Hematopoietic multipotent progenitor cell treated with erythropoietin and hydrocortisone succinate and interleukin-3 and kit ligand, for 6 days (in vitro differentiated cells): ENCODE measurements at regions not wholly inside any gene's neighbourhood (a gene's known extent, or its start where the extent isn't known, plus 50 kb on each side); places are given as distances from the start of the nearest gene placed in this dataset.

Experiments used
- DNase-seq: peaks from one replicate; pipeline ENCODE4 v3.0.0-alpha.2; 2015

DNA sequence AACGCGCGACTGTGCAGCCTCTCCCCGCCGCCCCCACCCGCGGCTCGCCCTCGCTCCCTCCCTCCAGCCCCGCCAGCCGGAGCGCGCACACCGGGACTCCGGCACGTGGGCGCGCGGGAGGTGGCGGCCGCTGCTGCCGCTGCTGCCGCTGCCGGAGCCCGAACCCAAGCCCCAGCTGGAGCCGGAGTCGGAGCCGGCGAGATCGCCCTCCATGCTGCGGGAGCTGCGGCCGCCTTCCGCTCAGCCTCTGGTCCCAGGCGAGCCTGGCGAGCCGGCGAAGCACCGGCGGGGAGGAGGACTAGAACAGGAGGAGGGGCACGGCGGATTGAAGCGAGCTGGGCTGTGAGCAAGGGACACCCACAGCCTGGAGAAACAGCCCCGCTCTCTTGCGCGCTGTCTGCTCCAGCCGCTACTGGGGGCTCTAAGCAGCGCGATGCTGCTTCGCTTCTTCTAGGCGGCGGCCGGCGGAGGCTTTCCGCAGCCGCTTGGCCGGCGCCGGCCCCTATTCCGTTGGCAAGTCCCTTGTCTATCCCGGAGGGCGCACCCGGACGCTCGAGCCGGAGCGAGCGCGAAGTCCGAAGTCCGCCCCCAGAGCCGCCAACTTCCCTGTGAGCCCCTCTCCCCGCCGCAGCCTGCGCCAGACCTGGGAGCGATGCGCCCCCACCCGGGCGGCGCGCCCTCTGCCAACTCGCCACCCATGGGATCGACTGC is 598.7 kb upstream of the SGCD start:
- no peak for DNase-seq

DNA sequence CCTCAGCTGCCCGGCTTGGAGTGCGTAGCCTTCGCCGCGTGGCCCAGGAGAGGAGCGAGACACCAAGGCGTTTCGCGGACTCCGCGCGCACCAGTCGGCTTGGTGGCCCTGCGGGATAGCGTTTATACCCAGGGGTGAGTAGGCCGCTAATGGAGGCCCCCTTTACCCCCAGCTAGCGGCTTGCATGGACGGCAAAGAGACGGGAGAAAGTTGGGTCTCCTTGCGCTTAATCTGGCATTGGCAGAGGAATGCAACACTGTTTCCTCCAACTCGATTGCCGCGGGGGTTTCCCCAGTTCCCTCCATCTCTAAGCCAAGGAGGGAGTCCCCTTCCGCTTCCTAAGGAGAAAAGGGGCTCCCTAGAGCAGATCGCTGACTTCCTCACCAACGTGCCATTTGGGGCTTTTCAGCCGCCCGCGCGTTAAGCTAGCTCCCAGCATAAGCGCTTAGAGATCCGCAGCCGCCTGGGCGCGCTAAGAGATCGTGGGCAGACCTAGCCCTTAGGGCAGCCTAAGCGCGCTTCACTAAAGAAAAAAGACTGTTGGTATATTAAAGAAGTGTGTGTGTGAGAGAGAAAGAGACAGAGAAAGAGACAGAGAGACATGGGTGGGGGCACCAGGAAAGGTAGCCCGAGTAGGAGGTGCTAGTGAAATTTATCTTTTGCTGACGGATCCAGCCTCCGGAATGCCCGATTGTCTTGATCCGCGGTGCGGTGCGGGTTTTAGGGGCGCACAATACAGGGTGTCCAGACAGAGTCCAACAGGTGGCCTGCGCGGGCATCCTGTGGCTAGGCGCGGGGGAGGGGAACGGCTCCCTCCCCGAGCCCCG is 597.9 kb upstream of the SGCD start:
- no peak for DNase-seq

DNA sequence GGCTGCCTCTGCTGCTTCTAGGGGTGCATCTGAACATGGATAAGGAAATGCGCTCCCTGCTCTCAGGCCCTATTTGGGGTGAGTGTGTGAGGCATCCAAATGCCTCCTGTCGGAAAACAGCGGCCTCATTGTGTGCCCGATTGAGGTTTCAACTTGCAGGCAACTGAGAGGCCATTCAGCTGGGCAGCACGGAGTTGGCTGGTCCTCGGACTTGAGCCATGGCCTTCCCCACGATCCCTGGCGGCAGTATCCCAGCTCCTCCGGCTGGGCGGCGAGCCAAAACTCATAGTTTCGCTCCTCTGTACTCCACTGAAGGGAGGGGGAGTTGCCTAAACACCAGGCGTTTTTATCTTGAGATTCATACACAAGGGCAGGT is 597.3 kb upstream of the SGCD start:
- DNase-seq = no peak

DNA sequence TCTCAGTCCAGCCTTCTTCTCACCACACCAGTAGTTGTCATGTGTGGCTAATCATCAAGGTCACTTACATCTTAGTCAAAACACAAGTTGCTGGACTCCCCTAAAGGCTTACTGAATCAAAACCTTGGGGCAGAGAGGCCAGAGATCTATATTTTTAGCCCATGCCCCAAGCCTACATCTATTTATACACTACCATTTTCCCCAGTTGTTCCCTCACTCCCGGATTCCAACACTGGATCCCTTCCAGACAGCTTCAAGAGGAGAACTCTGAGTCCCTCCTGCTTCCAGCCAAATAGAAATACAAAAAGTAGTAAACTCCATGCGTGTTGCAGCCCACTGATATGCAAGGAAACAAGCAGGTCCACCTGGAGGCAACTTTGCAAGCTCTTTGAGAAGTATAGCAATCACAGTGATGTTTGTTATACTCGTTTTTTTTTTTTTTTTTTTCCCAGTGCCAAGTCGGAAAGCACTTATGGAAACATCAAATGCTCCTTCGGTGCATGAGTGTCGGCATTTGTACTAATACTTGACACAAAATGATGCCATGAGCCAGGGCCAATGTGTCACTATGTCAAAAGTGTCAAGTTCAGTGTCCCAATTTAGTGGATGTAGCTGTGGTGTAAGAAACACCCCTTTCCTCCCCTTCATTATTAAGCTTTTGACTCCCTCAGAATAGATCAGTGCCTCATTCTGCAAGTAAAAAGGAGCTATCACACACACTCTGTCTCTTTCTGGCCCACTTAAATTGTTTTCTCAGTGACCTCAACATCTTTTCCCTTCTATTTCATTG is 594.2 kb upstream of the SGCD start:
- no peak for DNase-seq

DNA sequence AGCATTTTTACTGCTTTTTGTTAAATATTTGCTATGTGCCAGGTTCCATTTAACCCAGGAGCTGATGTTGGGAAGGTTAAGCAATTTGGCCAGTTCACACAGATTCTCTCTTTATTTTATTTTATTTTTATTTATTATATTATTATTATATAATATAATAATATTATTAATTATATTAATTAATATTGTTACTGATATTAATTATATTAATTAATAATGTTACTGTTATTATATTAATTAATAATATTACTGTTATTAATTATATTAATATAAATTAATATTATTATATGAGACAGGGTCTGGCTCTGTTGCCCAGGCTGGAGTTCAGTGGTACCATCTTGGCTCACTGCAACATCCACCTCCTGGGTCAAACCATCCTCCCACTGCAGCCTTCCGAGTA is 593.0 kb upstream of the SGCD start:
- no peak for DNase-seq

DNA sequence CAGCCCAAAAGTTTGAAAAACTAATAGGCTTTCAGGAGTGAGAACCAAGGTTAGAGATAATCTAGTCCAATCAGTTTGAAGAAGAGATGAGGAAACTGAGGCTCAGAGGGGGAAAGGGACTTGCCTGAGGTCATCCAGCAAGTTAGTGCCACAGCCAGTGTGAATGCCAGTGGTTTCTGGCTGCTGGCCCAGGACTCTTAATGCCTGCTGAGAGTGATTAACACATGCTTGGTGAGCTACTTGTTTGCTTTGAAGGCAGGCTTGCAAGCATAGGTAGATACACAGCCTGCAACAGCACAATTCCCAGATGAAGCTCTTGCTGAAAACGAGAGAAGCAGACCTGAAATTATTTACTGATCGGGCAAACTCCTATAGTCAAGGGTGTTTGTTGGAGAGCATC is 591.6 kb upstream of the SGCD start:
- DNase-seq = no peak

DNA sequence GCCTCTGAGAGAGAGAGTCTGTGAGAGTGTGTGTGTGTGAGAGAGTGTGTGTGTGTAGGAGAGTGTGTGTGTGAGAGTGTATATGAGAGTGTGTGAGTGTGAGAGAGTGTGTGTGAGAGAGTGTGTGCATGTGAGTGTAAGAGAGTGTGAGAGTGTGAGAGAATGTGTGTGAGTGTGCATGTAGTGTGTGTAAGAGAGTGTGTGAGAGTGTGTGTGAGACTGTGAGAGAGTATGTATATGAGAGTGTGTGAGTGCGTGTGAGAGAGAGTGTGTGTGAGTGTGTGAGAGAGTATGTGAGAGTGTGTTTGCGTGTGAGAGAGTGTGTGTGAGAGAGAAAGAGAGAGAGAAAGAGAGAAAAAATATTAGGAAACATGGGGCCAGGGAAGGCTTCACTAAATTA is 588.3 kb upstream of the SGCD start:
- DNase-seq = no peak

DNA sequence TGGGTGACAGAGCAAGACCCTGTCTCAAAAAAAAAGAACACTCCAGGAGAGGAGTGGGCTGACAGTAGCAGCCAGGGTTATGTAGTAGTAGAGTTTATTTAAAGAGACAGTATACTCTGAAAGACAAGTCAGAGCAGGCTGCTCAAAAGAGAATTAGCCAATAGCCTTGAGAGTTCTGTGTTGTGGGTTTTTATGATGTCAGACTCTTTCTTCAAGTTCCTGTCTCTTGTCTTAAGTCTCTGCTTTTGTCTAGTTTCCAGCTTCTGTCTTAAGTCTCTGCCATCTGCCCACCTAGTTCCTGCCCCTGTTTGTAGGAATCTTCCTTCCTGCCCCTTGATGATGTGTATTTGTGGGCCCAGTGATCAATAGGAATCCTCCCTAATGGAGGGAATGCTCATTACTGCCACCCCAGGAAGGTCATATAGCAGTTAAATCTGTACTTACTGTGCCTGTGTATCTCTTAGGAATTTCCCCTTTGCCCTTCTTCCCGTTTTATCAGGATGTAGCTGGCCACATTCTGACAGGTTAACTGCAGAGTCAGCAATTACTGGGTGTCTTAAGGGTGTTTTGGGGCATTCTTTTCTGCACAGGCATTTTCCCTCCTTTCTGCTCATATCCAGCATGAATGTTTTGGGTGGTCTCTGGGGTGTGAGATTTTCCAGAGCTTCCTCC is 580.5 kb upstream of the SGCD start:
- DNase-seq = no peak

DNA sequence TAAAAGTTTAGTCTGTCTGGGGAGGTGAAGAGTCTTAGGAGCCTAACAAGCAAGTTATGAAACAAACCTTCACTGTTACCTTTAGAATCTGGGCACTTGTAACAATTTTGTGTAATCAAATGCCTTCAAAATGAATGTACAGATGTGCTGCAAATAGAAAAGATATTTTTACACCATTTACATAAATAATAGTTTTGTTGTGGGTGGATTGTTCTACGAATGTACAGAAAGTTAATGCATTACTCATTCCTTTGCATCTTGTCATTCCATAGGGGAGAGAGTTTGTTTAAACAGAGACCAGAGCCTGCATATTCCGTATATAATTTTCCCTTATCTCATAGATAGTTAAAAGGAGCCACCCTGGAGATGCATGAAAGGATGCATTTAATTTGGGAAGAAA is 576.9 kb upstream of the SGCD start:
- no peak for DNase-seq

DNA sequence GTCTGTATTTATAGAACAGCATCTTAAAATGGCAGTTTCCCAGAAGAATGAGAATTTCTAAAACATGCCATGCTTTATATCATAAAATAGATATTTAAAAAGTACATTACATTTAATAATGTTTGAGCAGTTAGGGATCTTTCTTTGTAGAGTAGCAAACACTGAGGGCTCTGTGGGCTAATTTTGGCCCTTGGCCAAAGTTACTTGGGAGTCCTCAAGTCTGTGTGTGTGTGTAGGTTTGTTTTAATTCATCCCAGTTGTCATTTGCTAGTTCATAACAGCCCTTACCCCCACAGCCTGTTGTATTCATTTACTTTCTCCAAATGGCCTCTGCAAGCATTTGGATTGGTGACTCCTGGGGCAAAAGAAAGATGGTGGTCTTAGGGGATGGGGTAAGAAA is 576.4 kb upstream of the SGCD start:
- DNase-seq = no peak

DNA sequence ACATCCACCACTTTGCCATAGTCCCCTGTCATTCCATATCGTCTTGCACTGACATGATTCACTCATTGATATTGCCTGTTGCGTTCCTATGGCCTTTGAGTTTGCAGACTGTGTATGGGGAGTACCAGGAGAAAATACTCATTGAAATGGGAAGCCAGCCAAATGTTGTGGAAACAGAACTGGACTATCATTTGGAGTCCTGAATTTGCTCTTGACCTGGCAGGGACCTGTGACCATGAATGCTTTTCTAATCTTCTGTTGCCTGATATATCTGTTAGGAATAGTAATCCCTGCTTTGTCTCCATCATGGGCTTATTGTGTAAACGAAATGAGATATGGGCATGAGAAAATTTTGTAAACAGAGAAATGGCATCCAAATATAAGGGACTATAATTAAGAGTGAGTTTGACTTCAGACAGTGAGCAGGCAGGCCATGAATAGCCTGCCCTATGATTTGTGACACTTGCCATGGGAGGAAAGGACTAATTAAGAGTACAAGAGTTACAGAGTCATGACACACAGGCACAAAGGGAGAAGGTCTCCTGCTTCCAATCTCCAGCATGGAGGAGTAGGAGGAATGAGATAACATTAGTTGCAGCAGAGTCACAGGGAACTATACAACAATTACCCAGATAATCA is 572.9 kb upstream of the SGCD start:
- DNase-seq = no peak

DNA sequence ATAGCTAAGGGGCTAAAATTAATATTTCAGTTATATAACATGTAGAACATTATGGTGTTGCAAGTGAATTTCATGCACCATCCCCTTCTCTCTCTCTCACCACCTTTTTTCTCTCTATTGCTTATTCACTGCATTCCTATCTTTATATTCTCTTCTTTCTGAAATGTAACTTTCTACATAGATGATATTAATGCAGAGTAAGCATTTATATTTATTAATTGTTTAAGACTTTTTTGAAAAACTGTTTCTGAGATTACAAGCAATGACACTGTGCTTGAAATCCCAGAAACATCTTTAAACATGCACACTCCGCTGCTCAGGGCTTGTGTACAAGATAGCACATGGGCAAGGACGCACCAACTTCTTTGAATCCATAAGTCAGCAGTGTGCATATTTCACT is 567.7 kb upstream of the SGCD start:
- no peak for DNase-seq

DNA sequence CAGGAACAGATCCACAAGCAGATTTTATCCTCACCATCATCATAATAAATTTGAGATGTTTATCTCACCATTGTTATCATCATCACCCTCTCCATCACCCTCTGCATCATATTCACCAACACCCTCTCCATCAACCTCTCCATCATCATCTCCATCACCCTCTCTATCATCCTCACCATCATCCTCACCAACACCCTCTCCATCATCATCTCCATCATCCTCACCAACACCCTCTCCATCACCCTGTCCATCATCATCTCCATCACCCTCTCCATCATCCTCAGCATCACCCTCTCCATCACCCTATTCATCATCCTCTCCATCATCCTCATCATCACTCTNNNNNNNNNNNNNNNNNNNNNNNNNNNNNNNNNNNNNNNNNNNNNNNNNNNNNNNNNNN is 567.0 kb upstream of the SGCD start:
- DNase-seq = no peak

DNA sequence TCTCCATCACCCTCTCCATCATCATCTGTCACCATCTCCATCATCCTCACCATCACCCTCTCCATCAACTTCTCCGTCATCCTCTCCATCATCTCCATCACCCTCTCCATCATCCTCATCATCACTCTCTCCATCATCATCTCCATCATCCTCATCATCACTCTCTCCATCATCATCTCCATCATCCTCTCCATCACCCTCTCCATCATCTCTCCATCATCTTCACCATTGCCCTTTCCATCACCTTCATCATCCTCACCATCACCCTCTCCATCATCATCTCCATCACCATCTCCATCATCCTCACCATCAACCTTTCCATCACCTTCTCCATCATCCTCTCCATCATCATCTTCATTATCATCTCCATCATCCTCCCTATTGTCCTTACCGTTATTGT is 565.5 kb upstream of the SGCD start:
- no peak for DNase-seq

DNA sequence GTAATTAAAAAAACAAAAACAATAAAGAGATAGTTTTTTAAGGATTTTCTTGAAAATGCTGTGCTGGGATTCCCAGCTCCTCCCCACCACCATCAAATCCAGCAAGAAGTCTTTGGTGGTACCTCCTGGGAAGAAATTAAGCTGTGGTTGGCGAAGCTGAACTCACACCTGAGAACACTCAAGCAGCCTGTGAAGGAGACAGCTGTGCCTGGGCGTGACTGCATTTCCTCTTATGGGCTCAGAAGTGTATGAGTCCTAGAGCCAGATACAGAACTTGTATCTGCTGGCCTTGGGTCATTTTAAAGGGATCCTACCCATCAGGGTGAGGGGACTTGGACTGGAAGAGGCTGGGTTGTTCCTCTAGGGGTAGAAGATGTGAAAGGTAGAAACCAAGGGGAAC is 561.2 kb upstream of the SGCD start:
- no peak for DNase-seq

DNA sequence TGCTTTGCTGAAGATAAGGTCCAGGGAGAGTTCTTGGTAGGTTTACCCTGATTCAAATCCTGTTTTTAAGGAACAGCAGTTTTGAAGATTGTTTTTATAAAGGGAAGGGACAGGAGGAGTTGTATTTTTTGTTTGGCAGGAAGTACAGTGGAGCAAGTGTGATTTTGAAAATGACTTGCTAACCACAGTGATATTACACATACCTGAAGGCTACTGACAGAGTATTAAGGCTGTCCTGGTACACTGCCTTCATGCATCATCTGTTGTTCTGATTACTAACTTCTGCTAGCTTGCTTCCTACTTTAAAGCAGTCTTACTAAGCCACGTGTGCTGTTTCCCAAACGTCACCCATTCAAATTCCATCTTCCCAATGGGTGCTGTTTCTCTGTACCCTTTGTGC is 559.5 kb upstream of the SGCD start:
- no peak for DNase-seq

DNA sequence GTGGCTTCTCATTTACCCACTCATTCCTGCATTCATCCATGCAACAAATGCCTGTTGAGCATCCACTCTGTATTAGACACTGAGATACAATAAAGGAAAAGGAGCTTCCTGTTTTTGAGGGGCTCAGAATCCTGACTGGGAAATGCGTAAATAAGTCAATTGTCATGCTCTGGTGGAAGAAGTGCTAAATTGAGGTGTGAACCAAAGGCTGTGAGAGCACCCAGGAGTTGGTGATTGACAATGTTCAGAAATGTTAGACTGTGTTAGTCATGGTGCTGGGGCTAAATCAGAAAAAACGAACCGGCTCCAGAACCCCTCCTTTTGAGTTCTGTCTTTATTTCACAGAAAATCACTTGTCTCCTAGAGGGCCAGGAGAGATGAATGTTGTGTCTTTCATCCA is 558.6 kb upstream of the SGCD start:
- DNase-seq = no peak

DNA sequence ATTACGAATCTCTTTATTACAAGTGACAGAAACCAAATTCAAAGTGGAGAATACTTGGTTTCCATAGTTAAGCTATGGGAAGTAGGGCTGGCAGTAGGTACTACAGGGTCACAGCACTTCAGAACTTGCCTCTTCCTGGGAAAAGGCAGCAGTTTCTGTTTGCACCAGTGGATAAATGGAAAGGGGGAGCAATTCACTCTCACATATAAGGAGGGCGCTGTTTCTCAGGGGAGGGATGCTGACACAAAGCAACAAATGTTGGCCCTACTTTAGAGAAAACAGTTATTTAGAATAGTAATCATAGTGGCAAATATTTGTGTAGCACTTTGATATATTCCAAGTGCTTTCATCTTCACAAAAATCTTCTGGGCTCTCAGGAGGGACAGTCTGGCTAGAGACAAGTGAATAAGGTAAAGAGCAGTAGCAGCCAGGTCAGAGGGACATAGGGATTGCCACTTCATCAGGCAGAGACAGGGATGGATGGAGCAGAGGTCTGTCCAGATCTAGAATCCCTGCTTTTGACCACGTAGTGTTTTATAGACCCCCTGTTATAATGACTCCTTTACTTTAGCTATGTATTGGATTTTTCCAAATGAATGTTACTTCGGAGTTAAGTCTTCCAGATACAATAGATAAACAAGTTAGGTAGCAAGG is 554.8 kb upstream of the SGCD start:
- DNase-seq = no peak

DNA sequence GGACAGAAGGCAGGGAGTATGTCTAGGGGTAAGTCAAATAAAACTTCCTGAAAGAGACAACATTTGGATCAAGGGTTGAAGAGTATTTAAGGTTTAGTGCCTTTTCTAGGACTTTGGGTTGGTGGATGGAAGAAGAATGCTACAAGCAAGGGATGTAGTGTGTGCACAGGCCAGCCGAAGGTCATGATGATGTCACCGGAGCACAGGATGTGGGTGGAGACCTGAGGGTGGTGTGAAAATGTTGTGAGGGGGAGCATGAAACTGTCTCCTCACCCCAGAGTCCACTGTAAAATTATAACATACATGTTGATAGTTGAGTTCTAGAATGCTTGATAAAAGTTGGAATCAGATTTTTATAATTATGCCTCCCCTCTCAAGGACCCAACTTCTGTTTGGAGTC is 553.3 kb upstream of the SGCD start:
- no peak for DNase-seq

DNA sequence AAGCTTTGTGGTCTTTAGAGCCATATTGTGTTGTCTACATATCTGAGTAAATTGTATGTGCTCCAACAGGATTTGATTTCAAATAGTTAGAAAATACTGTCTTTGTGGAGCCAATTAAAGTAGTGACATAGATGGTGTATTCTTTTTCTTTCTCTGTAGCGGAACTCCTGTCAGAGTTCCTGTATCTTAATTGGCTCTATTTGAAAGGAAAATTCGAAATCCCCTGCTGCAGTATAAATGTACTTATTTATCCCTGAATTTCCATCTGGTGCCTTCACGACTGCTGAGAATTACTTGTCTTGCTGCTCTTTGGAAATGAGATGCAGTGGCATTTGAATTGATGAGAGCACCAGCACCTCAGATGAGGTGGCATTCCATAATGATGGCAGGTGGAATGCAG is 546.7 kb upstream of the SGCD start:
- no peak for DNase-seq

DNA sequence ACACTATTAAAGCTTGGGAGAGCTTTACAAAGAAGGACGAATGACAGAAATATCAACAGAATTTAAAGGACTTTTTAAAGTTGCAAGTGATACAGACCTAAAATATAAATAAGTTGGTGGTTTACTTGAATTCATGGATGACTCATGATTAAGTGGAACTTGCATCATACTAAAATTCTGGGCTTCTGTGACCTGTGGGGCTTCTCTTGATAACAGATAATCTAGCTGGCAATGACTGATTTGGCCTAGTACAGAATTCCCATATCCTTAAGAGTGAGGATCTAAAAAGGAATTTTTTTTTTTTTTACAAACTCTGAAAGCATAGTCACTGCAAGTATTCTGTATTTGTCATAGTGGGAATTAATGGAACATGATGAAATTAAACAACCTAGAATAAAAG is 543.7 kb upstream of the SGCD start:
- DNase-seq = no peak

DNA sequence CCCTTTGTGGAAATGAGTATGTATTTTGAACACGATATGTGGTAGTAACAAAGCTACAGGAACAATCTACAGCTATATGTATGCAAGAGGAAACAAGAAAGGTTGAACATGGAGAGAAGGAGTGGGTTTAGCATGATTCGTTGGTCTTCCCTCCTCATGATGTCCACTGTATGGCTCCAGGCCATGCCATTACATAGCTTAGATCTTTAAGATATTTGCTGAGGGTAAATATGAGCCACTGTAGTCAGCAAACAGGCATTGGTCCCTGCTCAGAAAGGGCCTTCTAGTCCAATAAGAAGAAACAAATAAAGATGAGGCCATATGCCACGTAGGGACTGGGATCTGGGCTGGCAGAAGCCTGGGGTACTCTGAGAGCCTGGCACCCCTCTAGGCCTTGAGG is 543.2 kb upstream of the SGCD start:
- DNase-seq = no peak
